BLaER1 (cell line): ENCODE measurements at regions not wholly inside any gene's neighbourhood (a gene's known extent, or its start where the extent isn't known, plus 50 kb on each side); places are given as distances from the start of the nearest gene placed in this dataset.

Experiments
- H3K27ac ChIP-seq: shearing (Covaris generic); formaldehyde crosslinking; 2 replicates; pipeline ENCODE4 v1.8.1; 2022
- H3K27me3 ChIP-seq: shearing (Covaris generic); formaldehyde crosslinking; 2 replicates; pipeline ENCODE4 v1.8.1; 2022
- H3K36me3 ChIP-seq: shearing (Covaris generic); formaldehyde crosslinking; 2 replicates; pipeline ENCODE4 v1.8.1; 2022
- H3K4me1 ChIP-seq: shearing (Covaris generic); formaldehyde crosslinking; 2 replicates; pipeline ENCODE4 v1.8.1; 2022
- H3K4me2 ChIP-seq: shearing (Covaris generic); formaldehyde crosslinking; 2 replicates; pipeline ENCODE4 v1.8.1; 2022
- H3K4me3 ChIP-seq: shearing (Covaris generic); formaldehyde crosslinking; 2 replicates; pipeline ENCODE4 v1.8.1; 2022
- H3K9ac ChIP-seq: shearing (Covaris generic); formaldehyde crosslinking; 2 replicates; pipeline ENCODE4 v1.8.1; 2022
- H3K9me3 ChIP-seq: shearing (Covaris generic); formaldehyde crosslinking; 2 replicates; pipeline ENCODE4 v1.8.1; 2022
- H4K20me1 ChIP-seq: shearing (Covaris generic); formaldehyde crosslinking; 2 replicates; pipeline ENCODE4 v1.8.1; 2022
- Cebpa-rat ChIP-seq: shearing (Covaris generic); IDR thresholded peaks from 2 replicates; pipeline ENCODE4 v1.8.1; 2022

- H4K20me1 ChIP-seq, result no peaks in the 10 kb centered on the region
- H3K27me3 ChIP-seq, result no peaks in the 10 kb centered on the region
- no peak for TF ChIP-seq Cebpa-rat
- no peaks in the 10 kb centered on the region for H3K9me3 ChIP-seq
- peaks cover 8% of the 10 kb centered on the region for H3K4me1 ChIP-seq
- no peak overlapping the region for H3K4me2 ChIP-seq
- no peak overlapping the region for H3K4me3 ChIP-seq
- H3K36me3 ChIP-seq, result no peaks in the 10 kb centered on the region
- H3K27ac ChIP-seq, result no peak overlapping the region
- no peak overlapping the region for H3K9ac ChIP-seq
Observed at GRCh38 chr2:78876316-78876688, 149.2 kb upstream of the REG3G start.

DNA sequence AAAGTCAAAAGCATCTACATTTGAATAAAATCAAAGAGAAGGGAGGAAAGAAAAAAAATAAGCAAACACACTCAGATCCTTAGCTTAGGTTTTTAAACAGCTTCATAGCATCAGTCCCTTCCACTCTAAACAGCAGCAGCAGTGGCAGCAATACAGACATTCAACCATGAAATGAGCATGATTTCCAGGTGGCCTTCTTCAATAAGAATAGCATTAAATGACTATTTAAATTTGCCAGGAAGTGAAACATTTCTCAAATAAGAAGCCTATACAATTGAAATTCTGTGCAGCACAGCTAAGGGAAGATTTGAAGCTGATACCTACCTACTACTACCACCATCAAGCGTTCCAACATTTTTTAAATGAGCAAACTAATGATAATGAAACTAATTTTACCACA, 138.1 kb upstream of the REG3G start:
- Histone ChIP-seq H4K20me1 (no peaks in the 10 kb centered on the region), H3K27ac (no peak overlapping the region), H3K9me3 (no peaks in the 10 kb centered on the region), H3K4me3 (no peak overlapping the region), H3K27me3 (no peaks in the 10 kb centered on the region), H3K4me2 (no peak overlapping the region), H3K36me3 (no peaks in the 10 kb centered on the region), H3K4me1 (no peaks in the 10 kb centered on the region), H3K9ac (no peak overlapping the region)
- no peak for TF ChIP-seq Cebpa-rat

DNA sequence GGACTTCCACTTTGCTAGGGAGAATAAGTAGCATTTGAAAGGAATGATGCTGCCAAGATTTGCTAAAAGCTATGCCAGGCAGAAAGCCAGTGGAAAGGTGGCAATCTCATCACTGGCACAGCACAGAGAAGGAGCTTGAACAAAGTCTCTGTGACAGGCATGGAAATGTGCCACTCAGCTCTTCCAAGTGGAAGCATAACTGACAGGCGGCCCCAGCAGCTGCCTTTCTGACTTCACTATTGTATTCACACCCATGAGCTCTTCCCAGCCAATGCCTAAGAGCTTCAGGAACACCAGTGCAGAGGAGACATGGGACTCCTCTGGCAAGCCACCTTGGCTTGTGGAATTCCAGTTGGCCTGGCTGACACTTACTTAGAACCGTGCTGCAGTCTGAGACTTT, 134.6 kb upstream of the REG3G start:
- no peak overlapping the region for H3K4me3 ChIP-seq
- TF ChIP-seq Cebpa-rat, result no peak
- no peaks in the 10 kb centered on the region for H3K36me3 ChIP-seq
- no peak overlapping the region for H3K9ac ChIP-seq
- no peaks in the 10 kb centered on the region for H3K4me1 ChIP-seq
- no peaks in the 10 kb centered on the region for H3K27me3 ChIP-seq
- H3K9me3 ChIP-seq, result no peaks in the 10 kb centered on the region
- H3K4me2 ChIP-seq, result no peak overlapping the region
- H4K20me1 ChIP-seq, result no peaks in the 10 kb centered on the region
- H3K27ac ChIP-seq, result no peak overlapping the region

DNA sequence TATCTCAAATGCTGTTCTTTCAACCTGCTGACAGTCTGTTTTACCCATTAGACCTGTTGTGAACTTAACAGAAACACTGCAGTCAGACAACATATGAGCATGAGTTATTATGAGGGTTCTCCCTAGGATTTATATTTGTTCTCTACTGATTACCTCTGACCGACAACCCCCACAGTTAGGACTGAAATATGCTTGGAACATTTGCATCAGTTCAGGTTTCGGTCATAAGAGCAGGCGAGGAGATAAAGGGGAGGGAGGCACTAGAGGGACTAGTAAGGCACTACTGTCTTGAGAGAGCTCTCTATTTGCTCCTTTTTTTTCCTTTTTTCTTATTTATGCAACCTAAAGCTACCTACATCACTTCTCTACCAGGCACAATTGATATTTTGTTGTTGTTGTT, 133.2 kb upstream of the REG3G start:
- no peak overlapping the region for H3K9ac ChIP-seq
- no peaks in the 10 kb centered on the region for H4K20me1 ChIP-seq
- H3K36me3 ChIP-seq, result no peaks in the 10 kb centered on the region
- H3K9me3 ChIP-seq, result no peaks in the 10 kb centered on the region
- no peak overlapping the region for H3K4me2 ChIP-seq
- no peak for TF ChIP-seq Cebpa-rat
- H3K27me3 ChIP-seq, result no peaks in the 10 kb centered on the region
- no peaks in the 10 kb centered on the region for H3K4me1 ChIP-seq
- H3K27ac ChIP-seq, result no peak overlapping the region
- H3K4me3 ChIP-seq, result no peak overlapping the region

DNA sequence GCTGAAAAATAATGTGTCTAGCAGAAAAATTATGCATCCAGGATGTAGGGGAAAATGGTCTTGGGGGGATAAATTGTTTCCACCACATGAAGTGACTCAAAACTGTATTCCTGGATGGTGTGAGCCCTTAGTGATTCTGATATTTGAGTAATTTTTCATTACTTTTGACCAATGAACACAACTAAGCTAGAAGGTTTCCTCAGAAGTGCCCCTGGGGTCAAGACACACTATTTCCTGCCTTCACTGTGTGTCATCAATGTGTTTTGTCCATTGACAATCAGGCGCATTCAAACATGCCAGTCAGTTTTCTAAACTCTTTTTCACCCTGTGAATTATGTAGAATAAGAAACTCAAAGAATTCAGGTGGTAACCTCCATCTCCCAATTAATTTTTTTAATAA, 130.5 kb upstream of the REG3G start:
- H3K4me2 ChIP-seq, result no peak overlapping the region
- no peaks in the 10 kb centered on the region for H3K9me3 ChIP-seq
- TF ChIP-seq Cebpa-rat, result no peak
- no peaks in the 10 kb centered on the region for H3K27me3 ChIP-seq
- no peak overlapping the region for H3K4me3 ChIP-seq
- no peaks in the 10 kb centered on the region for H3K36me3 ChIP-seq
- H3K4me1 ChIP-seq, result no peaks in the 10 kb centered on the region
- no peaks in the 10 kb centered on the region for H4K20me1 ChIP-seq
- H3K27ac ChIP-seq, result no peak overlapping the region
- no peak overlapping the region for H3K9ac ChIP-seq

GRCh38 chr2:78896536-78896935, 129.0 kb upstream of the REG3G start:
- H3K9ac ChIP-seq, result no peak overlapping the region
- H3K27ac ChIP-seq, result no peak overlapping the region
- H4K20me1 ChIP-seq, result no peaks in the 10 kb centered on the region
- no peaks in the 10 kb centered on the region for H3K36me3 ChIP-seq
- H3K4me2 ChIP-seq, result no peak overlapping the region
- no peak for TF ChIP-seq Cebpa-rat
- H3K4me3 ChIP-seq, result no peak overlapping the region
- H3K4me1 ChIP-seq, result no peaks in the 10 kb centered on the region
- H3K9me3 ChIP-seq, result no peaks in the 10 kb centered on the region
- H3K27me3 ChIP-seq, result no peaks in the 10 kb centered on the region

- no peak overlapping the region for H3K4me3 ChIP-seq
- H3K9ac ChIP-seq, result no peak overlapping the region
- no peak for TF ChIP-seq Cebpa-rat
- no peak overlapping the region for H3K4me2 ChIP-seq
- H3K27ac ChIP-seq, result no peak overlapping the region
- H3K27me3 ChIP-seq, result no peaks in the 10 kb centered on the region
- H4K20me1 ChIP-seq, result no peaks in the 10 kb centered on the region
- no peaks in the 10 kb centered on the region for H3K36me3 ChIP-seq
- no peaks in the 10 kb centered on the region for H3K9me3 ChIP-seq
- no peaks in the 10 kb centered on the region for H3K4me1 ChIP-seq
Observed at GRCh38 chr2:78907089-78907488, 118.4 kb upstream of the REG3G start.

- H3K27ac ChIP-seq, result no peak overlapping the region
- no peak overlapping the region for H3K4me3 ChIP-seq
- no peaks in the 10 kb centered on the region for H3K9me3 ChIP-seq
- H3K4me1 ChIP-seq, result no peaks in the 10 kb centered on the region
- no peak overlapping the region for H3K9ac ChIP-seq
- H3K4me2 ChIP-seq, result no peak overlapping the region
- no peaks in the 10 kb centered on the region for H3K27me3 ChIP-seq
- TF ChIP-seq Cebpa-rat, result no peak
- H4K20me1 ChIP-seq, result no peaks in the 10 kb centered on the region
- H3K36me3 ChIP-seq, result no peaks in the 10 kb centered on the region
Observed at GRCh38 chr2:78908973-78909372, 116.5 kb upstream of the REG3G start.

DNA sequence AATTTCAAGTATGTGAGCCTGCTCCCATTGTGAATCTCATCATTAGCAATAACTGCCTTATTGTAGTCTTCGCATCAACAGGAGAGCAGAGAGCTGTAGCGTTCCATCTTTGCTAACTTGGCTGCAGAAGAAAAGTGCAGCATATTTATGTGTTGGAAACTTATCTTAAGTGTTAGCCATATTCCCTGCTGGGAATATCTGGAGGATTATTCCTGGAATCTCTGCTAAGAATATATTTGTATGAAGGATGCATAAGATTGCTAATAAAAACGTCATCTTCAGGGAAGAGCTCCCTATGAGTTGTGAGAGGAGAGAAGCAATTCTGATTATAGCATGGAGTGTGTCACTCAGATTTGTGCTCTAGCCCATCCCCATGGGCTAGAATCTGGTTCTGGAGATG, 115.1 kb upstream of the REG3G start:
- H3K9me3 ChIP-seq, result no peaks in the 10 kb centered on the region
- H3K9ac ChIP-seq, result no peak overlapping the region
- no peak for TF ChIP-seq Cebpa-rat
- H3K4me3 ChIP-seq, result no peak overlapping the region
- no peaks in the 10 kb centered on the region for H3K36me3 ChIP-seq
- no peaks in the 10 kb centered on the region for H3K27me3 ChIP-seq
- H3K4me1 ChIP-seq, result no peaks in the 10 kb centered on the region
- no peak overlapping the region for H3K4me2 ChIP-seq
- no peaks in the 10 kb centered on the region for H4K20me1 ChIP-seq
- no peak overlapping the region for H3K27ac ChIP-seq

GRCh38 chr2:78913257-78913656, 112.2 kb upstream of the REG3G start:
- H3K4me1 ChIP-seq, result no peaks in the 10 kb centered on the region
- no peaks in the 10 kb centered on the region for H4K20me1 ChIP-seq
- H3K27ac ChIP-seq, result no peak overlapping the region
- H3K9ac ChIP-seq, result no peak overlapping the region
- no peaks in the 10 kb centered on the region for H3K9me3 ChIP-seq
- H3K36me3 ChIP-seq, result no peaks in the 10 kb centered on the region
- no peak for TF ChIP-seq Cebpa-rat
- no peaks in the 10 kb centered on the region for H3K27me3 ChIP-seq
- H3K4me3 ChIP-seq, result no peak overlapping the region
- H3K4me2 ChIP-seq, result no peak overlapping the region

- no peaks in the 10 kb centered on the region for H3K9me3 ChIP-seq
- no peak overlapping the region for H3K27ac ChIP-seq
- H3K9ac ChIP-seq, result no peak overlapping the region
- no peaks in the 10 kb centered on the region for H4K20me1 ChIP-seq
- H3K4me1 ChIP-seq, result no peaks in the 10 kb centered on the region
- no peak overlapping the region for H3K4me2 ChIP-seq
- H3K27me3 ChIP-seq, result no peaks in the 10 kb centered on the region
- H3K36me3 ChIP-seq, result no peaks in the 10 kb centered on the region
- H3K4me3 ChIP-seq, result no peak overlapping the region
- no peak for TF ChIP-seq Cebpa-rat
Observed at GRCh38 chr2:78925258-78925657, 100.2 kb upstream of the REG3G start.
